ENCODE measurements at regions not wholly inside any gene's neighbourhood (a gene's known extent, or its start where the extent isn't known, plus 50 kb on each side); places are given as distances from the start of the nearest gene placed in this dataset.

- FAIRE-seq (no peak), DNase-seq (ENCODE audit: insufficient read length, low spot score) (no peak)
Measured at GRCh38 chr22:48049116-48049515, 1286.7 kb downstream of the TBC1D22A start.

- FAIRE-seq (no peak), DNase-seq (ENCODE audit: insufficient read length, low spot score) (no peak)
Measured at GRCh38 chr22:48047722-48048500, 1285.5 kb downstream of the TBC1D22A start.

- no peak for DNase-seq (ENCODE audit: insufficient read length, low spot score)
- no peak for FAIRE-seq
Measured at GRCh38 chr22:48045369-48045768, 1282.9 kb downstream of the TBC1D22A start.

GRCh38 chr22:48044487-48045060, 1282.1 kb downstream of the TBC1D22A start:
- no peak for DNase-seq (ENCODE audit: insufficient read length, low spot score)
- FAIRE-seq, result no peak

- DNase-seq (ENCODE audit: insufficient read length, low spot score) (no peak), FAIRE-seq (no peak)
Measured at GRCh38 chr22:48043581-48043980, 1281.1 kb downstream of the TBC1D22A start.

GRCh38 chr22:48042621-48043395, 1280.4 kb downstream of the TBC1D22A start:
- FAIRE-seq, result no peak

GRCh38 chr22:48039326-48039725, 1276.9 kb downstream of the TBC1D22A start:
- FAIRE-seq, result no peak
- DNase-seq (ENCODE audit: insufficient read length, low spot score), result no peak

More at GRCh38 chr22:48042621-48043395, 1280.4 kb downstream of the TBC1D22A start:
- DNase-seq (ENCODE audit: insufficient read length, low spot score), result no peak

GRCh38 chr22:48037618-48038017, 1275.2 kb downstream of the TBC1D22A start:
- no peak for FAIRE-seq

GRCh38 chr22:48035897-48036296, 1273.4 kb downstream of the TBC1D22A start:
- FAIRE-seq (no peak), DNase-seq (ENCODE audit: insufficient read length, low spot score) (no peak)

More at GRCh38 chr22:48037618-48038017, 1275.2 kb downstream of the TBC1D22A start:
- no peak for DNase-seq (ENCODE audit: insufficient read length, low spot score)

GRCh38 chr22:48031589-48031988, 1269.1 kb downstream of the TBC1D22A start:
- no peak for DNase-seq (ENCODE audit: insufficient read length, low spot score)
- FAIRE-seq, result no peak

- FAIRE-seq, result no peak
- DNase-seq (ENCODE audit: insufficient read length, low spot score), result no peak
Measured at GRCh38 chr22:48025096-48025495, 1262.6 kb downstream of the TBC1D22A start.

- FAIRE-seq (no peak), DNase-seq (ENCODE audit: insufficient read length, low spot score) (no peak)
Measured at GRCh38 chr22:48021991-48022401, 1259.5 kb downstream of the TBC1D22A start.

- FAIRE-seq, result no peak
- no peak for DNase-seq (ENCODE audit: insufficient read length, low spot score)
Measured at GRCh38 chr22:48018346-48018745, 1255.9 kb downstream of the TBC1D22A start.

GRCh38 chr22:48015701-48016100, 1253.3 kb downstream of the TBC1D22A start:
- DNase-seq (ENCODE audit: insufficient read length, low spot score) (no peak), FAIRE-seq (no peak)

- no peak for DNase-seq (ENCODE audit: insufficient read length, low spot score)
- no peak for FAIRE-seq
Measured at GRCh38 chr22:48004936-48005335, 1242.5 kb downstream of the TBC1D22A start.

- DNase-seq (ENCODE audit: insufficient read length, low spot score) (no peak), FAIRE-seq (no peak)
Measured at GRCh38 chr22:48004038-48004437, 1241.6 kb downstream of the TBC1D22A start.

GRCh38 chr22:48001101-48001500, 1238.7 kb downstream of the TBC1D22A start:
- FAIRE-seq (no peak), DNase-seq (ENCODE audit: insufficient read length, low spot score) (no peak)

- FAIRE-seq, result no peak
- no peak for DNase-seq (ENCODE audit: insufficient read length, low spot score)
Measured at GRCh38 chr22:47997612-47998011, 1235.2 kb downstream of the TBC1D22A start.

GRCh38 chr22:47997052-47997590, 1234.7 kb downstream of the TBC1D22A start:
- FAIRE-seq, result no peak
- DNase-seq (ENCODE audit: insufficient read length, low spot score), result no peak

GRCh38 chr22:47996446-47996857, 1234.0 kb downstream of the TBC1D22A start:
- FAIRE-seq (no peak), DNase-seq (ENCODE audit: insufficient read length, low spot score) (no peak)

- no peak for DNase-seq (ENCODE audit: insufficient read length, low spot score)
- FAIRE-seq, result no peak
Measured at GRCh38 chr22:47995718-47996117, 1233.3 kb downstream of the TBC1D22A start.

All from HTR-8/SVneo (cell line).